Inflammatory macrophage treated with lipopolysaccharide for 1 hour (primary cell): ENCODE measurements at regions not wholly inside any gene's neighbourhood (a gene's known extent, or its start where the extent isn't known, plus 50 kb on each side); places are given as distances from the start of the nearest gene placed in this dataset.
A peak's percentile ranks its signal among the peaks of the same experiment; 100 is the strongest.

Source experiments
- DNase-seq, 2 donors: peaks; one replicate each; pipeline ENCODE4 v3.0.0-alpha.2; 2020 to 2022

- no peak for DNase-seq
Measured at GRCh38 chr14:38839694-38840365, 263.2 kb downstream of the SEC23A start.

DNA sequence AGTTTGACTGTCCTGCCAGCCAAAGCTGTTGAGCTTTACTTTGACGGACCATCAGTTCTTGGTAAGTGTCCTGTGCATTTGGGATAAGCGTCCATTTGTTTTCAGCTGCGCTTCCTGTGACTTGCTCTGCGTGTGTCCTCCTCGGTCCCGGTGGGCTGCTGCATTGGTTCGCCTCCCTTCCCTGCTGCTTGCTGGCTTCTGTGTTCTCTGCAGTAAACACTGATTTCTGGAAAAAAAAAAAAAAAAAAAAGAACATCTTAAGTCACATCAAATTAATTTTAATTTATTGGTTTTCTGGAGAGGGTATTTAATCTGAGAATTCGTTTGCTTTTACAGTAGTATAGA lies 264.1 kb downstream of the SEC23A start:
- DNase-seq: no peak

GRCh38 chr14:38838049-38838978 lies 264.7 kb downstream of the SEC23A start:
- no peak for DNase-seq

DNA sequence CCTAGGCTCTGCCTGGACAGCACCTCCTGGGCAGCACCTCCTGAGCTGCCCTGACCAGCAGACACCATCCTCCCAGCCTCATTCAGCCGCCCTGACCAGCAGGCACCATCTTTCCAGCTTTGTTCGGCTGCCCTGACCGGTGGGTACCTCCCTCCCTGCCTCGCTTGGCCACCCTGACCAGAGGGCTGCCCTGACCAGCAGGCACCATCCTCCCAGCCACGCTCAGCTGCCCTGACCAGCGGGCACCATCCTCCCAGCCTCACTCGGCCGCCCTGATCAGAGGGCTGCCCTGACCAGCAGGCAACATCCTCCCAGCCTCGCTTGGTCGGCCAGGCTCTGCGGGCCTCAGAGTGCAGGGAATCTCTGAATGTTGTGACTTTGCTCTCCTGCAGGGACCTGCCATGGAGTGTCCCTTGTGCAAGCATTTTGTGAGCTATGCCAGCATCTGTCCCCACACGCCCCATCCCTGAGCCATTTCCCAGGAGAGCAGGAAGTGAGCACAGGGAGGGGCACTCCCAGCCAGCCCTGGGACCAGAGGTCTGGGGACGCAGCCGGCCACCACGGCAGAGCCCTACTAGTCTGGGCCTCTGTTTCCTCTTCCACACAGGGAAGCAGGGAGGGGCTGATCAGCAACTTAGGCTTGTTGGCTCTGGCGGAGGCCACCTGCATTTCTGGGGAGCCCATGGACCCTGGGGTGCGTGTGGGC lies 265.5 kb downstream of the SEC23A start:
- no peak for DNase-seq

DNA sequence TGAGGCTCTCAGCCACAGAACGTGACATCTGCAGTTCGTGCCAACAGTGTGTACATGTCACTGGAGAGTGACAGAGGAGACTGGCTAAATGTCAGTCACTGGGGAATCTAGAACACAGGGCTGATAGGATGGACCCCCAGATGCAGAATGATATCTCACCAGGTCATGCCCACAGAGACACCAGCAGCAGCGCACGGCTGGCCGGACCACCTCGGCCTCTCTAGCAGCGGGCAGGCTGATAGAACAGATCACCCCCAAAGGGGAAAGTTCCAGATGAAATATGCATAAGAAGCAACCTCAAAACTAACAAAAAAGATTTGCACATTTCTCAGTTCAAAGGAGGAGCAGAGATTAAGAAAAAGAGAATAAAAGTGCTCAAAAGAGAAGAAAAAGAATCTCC lies 266.5 kb downstream of the SEC23A start:
- DNase-seq: no peak

DNA sequence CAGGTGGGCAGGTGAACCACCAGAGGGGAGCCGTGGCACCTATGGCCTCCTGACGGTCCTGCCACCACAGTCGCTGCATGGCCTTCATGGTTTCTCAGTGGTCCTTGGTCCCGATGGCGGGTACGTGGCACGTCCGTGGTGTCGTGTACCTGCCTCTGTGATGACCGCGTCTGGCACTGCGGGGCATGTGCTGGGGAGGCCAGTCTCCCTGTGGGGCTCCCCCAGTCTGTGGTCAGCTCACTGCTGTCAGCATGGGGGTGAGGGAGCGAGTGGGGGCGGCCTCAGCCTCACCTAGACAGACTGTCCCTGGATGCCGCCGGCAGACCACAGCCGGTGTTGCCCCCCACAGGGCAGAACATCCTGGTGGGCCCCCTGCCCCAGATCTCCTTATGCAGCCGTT lies 267.2 kb downstream of the SEC23A start:
- DNase-seq: no peak

DNA sequence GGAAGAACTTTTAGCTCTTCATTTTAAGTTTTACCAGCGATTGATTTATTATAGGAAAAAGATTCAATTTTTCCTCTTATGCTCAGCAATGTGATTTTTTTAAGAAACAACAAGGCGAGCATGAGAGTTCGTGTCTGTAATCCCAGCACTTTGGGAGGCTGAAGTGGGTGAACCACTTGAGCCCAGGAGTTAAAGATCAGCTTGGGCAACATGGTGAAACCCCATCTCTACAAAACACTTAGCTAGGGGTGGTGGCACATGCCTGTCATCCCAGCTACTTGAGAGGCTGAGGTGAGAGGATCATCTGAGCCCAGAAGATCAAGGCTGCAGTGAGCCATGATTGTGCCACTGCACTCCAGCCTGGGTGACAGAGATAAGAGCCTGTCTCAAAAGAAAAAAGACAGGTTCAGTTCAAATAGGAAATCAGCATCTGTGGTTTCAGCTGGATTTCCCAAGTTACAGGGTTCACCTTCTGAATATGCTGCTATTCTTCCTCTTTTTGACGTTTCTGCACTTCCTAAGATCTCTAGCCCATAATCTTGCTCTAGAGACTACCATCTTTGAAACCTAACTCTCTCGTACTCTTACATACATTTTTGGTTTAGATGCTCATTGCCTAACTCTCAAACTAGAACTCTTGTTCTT lies 274.7 kb downstream of the SEC23A start:
- peak; percentile 4 to 15 for DNase-seq

- DNase-seq: no peak
Measured at GRCh38 chr14:38824706-38825105, 278.3 kb downstream of the SEC23A start.

DNA sequence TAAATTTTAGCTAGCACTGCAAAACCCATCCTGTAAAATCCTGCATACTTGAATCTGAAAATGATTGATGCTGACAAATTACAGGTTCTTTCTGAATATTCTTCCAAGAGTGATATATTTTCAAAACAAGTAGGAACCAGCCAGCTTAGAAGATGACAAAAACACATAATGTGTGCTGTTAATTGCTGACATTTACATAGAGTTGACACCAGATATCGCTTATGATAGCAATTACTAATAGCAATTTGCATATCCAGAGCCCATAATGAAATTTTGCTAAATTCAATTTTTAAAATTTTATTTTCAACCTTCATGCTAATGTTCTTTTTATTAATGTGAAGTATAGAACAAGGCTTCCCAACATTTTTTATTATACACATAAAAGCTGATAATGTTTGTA lies 284.5 kb downstream of the SEC23A start:
- DNase-seq: no peak

DNA sequence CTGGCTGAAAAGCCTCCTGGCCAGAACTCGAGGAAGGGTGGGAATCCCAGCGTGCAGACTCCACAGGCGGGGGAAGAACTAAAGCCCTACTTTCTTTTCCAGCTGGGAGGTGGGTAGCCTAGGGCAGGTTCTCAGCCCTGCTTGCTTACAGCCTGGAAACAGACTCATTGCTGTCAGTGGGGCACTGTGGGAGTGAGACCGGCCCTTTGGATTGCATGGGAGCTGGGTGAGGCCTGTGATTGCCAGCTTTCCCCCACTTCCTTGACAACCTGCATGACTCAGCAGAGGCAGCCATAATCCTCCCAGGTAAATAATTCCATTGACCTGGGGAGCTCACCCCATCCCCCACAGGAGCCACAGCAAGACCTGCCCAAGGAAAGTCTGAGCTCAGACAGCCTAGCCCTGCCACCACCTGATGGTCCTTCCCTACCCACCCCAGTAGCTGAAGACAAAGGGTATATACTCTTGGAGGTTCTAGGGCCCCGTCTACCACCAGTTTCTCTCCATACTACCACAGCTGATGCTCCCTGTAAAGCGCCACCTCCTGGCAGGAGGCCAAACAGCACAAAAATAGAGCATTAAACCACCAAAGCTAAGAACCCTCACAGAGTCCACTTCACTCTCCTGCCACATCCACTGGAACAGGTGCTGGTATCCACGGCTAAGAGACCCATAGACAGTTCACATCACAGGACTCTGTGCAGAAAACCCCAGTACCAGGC lies 294.1 kb downstream of the SEC23A start:
- DNase-seq: no peak

- no peak for DNase-seq
Measured at GRCh38 chr14:38799671-38800070, 303.4 kb downstream of the SEC23A start.

- no peak for DNase-seq
Measured at GRCh38 chr14:38794677-38795076, 308.4 kb downstream of the SEC23A start.

GRCh38 chr14:38791862-38792261 lies 311.2 kb downstream of the SEC23A start:
- DNase-seq: no peak

DNA sequence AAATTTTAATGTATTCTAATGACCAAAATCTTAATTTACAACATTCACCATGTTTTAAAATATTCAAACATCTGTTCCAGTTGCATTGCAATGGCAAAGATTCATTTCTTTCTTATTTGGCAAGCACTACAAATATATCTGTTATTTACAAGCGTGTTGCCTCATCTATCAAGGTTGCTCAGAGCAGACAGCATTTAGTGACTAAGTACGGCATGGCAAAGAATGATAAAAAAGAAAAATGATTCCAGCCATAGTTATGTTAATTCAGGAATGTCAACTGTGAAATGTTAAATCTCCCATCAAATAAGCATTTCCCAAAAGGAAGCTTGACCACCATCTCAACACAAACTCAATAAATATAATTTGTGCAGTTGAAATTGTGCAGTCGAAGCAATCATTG lies 312.1 kb downstream of the SEC23A start:
- DNase-seq: no peak

DNA sequence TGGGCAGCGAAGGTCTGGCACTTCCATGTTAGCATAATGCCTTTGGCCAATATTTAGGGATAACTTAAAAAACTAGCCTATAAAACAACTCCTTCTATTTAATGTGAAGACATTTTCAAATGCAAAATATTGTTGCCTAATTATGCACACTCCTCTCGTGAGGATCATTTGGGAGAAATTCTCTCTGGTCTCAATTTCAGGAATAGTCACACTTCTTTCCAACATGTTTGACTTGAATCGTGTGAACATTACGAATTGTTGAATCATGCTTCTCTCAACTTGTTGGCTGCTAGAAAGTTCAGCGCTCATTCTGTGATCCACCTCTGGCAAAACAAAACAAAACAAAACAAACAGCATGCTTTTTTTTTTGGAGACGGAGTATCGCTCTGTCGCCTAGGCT lies 313.2 kb downstream of the SEC23A start:
- no peak for DNase-seq

- DNase-seq: no peak
Measured at GRCh38 chr14:38788060-38788459, 315.0 kb downstream of the SEC23A start.

GRCh38 chr14:38786921-38787320 lies 316.1 kb downstream of the SEC23A start:
- no peak for DNase-seq

DNA sequence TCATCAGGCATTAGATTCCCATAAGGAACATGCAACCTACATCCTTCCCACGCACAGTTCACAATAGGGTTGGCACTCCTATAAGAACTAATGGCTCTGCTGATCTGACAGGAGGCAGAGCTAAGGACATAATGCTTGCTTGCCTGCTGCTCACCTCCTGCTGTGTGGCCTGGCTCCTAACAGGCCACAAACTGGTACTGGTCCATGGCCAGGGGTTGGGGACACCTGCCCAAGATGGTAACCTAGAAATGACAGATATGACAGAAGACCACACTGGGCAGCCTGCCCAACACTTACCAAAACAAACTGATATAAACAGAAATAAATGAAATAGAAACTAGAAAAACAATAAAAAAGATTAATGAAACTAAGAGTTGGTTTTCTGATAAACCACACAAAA lies 325.6 kb downstream of the SEC23A start:
- DNase-seq: no peak

GRCh38 chr14:38775986-38776385 lies 327.0 kb downstream of the SEC23A start:
- DNase-seq: no peak

DNA sequence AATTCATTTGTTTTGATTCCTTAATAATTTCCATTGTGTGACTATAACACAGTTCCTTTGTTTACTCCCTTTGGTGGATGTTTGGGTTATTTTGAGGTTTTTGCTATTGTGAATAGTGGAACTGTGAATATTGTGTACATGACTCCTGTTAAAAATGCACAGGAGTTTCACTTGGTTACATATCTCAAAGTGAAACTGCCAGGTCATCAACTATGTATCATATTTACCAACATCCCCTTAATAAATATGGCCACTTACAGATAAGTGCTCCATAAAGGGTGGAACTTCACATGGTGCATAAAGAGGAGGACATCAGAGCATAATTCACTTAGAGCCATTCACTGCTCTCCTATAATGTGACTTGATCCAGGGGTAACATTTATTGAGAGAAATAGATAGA lies 328.9 kb downstream of the SEC23A start:
- no peak for DNase-seq

DNA sequence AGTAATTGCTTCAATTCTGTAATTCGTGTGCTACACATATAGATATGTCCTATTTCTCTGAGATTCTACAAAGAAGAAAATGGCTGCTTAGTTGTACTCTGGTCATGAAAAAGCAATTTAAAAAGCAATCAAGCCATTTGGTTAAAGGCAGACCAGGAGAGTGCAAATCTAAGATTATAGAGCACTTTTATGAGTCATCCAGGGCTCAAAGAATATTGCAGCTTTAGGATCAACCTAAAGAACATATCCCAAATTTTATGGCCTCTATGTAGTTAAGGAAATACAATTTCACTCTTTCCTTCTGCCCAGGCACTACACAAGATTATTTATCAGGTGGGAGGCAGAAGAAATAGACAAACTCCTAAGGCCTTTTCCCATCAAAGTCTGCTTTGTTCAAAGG lies 332.8 kb downstream of the SEC23A start:
- DNase-seq: no peak

DNA sequence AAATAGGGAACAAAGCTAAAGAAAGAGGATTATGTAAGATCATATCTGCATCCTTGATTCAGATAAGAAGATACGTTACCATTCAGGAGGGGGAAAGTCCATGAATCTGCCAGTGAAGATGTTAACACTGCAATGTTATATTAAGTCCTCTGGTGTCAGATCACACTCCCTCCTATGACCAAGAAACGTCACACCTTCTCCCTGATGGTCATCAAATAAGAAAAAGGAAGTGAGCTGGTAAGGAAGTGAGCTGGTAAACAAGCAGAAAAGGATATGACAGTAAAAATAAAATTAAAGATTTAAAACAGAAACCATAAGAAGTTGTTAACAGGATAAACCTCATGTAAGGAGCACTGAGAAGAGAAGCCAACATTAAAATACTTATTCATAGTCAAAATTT lies 340.2 kb downstream of the SEC23A start:
- DNase-seq: no peak

GRCh38 chr14:38762426-38762825 lies 340.6 kb downstream of the SEC23A start:
- no peak for DNase-seq
